ENCODE measurements at regions not wholly inside any gene's neighbourhood (a gene's known extent, or its start where the extent isn't known, plus 50 kb on each side); places are given as distances from the start of the nearest gene placed in this dataset.
"Not testable (repeated sequence)": the region's sequence is repeated elsewhere in the genome, so short reads cannot be mapped to it uniquely, and the experiment has no call there.

DNA sequence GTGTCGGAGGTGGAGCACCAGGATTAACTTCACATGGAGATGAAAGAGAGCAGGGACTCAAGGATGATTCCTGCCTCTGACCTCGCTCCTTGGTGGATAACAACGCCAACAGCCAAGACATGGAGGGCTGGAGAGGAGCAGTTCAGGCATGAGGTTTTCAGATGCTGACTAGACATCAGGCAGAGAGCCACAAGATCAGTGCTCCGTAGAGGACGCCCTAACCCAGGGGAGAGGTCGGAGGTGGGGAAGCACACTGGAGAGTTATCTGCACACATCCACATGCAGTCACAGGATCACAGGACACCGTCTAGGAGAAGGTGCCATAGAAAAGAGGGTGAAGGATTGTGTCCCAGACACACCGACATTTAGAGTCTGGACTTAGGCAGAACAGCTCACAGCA, 344.3 kb downstream of the EIPR1 start:
- ATAC-seq (ENCODE audit: insufficient number of reproducible peaks, low FRiP score, low read depth) = no peak
- no peaks in the 10 kb centered on the region for H3K4me1 ChIP-seq (ENCODE audit: control insufficient read depth in 1 of 2, low read depth in 2 of 2)
- DNase-seq (ENCODE audit: low spot score) = no peak
- no peaks in the 10 kb centered on the region for H3K36me3 ChIP-seq
- TF ChIP-seq, protein P1, sequence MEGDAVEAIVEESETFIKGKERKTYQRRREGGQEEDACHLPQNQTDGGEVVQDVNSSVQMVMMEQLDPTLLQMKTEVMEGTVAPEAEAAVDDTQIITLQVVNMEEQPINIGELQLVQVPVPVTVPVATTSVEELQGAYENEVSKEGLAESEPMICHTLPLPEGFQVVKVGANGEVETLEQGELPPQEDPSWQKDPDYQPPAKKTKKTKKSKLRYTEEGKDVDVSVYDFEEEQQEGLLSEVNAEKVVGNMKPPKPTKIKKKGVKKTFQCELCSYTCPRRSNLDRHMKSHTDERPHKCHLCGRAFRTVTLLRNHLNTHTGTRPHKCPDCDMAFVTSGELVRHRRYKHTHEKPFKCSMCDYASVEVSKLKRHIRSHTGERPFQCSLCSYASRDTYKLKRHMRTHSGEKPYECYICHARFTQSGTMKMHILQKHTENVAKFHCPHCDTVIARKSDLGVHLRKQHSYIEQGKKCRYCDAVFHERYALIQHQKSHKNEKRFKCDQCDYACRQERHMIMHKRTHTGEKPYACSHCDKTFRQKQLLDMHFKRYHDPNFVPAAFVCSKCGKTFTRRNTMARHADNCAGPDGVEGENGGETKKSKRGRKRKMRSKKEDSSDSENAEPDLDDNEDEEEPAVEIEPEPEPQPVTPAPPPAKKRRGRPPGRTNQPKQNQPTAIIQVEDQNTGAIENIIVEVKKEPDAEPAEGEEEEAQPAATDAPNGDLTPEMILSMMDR (IDR thresholded peaks at IDR 0.05) = no peak
- no peak overlapping the region for H3K27ac ChIP-seq
- no peak overlapping the region for H3K4me3 ChIP-seq
- H3K27me3 ChIP-seq (replicated peaks; ENCODE audit: insufficient read depth) = no peaks in the 10 kb centered on the region
- no peaks in the 10 kb centered on the region for H3K9me3 ChIP-seq

- DNase-seq (ENCODE audit: low spot score); H3K27ac ChIP-seq; H3K4me3 ChIP-seq; H3K4me1 ChIP-seq (ENCODE audit: control insufficient read depth in 1 of 2, low read depth in 2 of 2); H3K36me3 ChIP-seq; H3K9me3 ChIP-seq; ATAC-seq (ENCODE audit: insufficient number of reproducible peaks, low FRiP score, low read depth); H3K27me3 ChIP-seq (replicated peaks; ENCODE audit: insufficient read depth): not testable (repeated sequence)
Measured at GRCh38 chr2:3030791-3031190, 346.8 kb downstream of the EIPR1 start.

DNA sequence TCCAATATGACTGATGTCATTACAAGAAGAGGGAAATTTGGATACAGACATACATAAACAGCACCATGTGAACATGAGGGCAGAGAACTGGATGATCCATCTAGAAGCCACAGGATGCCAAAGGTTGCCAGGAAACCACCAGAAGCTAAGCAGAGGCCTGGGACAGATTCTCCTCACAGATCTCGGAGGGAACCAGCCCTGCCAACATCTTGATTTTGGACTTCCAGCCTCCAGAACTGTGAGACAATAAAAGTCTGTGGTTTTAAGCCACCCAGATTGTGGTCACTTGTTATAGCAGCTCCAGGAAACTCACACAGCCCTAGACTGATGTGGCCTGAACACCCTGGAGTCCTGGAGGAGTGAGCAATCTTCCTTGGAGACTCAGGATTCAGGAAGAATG, 351.6 kb downstream of the EIPR1 start:
- H3K27me3 ChIP-seq (replicated peaks; ENCODE audit: insufficient read depth) = no peaks in the 10 kb centered on the region
- ATAC-seq (ENCODE audit: insufficient number of reproducible peaks, low FRiP score, low read depth) (no peak), DNase-seq (ENCODE audit: low spot score) (no peak)
- H3K4me3 ChIP-seq = no peak overlapping the region
- H3K27ac ChIP-seq = no peak overlapping the region
- H3K36me3 ChIP-seq = no peaks in the 10 kb centered on the region
- H3K4me1 ChIP-seq (ENCODE audit: control insufficient read depth in 1 of 2, low read depth in 2 of 2) = no peaks in the 10 kb centered on the region
- TF ChIP-seq, protein P1 (IDR thresholded peaks at IDR 0.05) = no peak
- no peaks in the 10 kb centered on the region for H3K9me3 ChIP-seq

DNA sequence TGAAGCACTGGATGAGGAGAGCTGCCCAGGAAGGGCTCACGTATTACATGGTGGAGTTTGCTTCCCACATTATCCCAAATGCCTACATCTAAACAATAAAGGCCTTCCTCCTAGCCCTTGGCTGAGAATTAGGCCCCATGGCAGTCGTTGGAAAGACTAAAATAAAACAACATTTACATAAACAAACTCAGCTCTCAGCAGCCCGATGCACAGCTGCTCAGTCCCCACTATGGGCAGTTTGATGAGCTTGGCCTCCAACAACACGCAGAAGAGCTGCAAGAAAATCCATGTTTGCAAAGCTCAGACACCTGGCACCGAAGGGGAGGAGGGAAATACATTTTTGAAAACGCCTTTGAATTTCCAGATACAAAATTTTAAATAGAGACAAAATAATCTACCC, 352.4 kb downstream of the EIPR1 start:
- Histone ChIP-seq H3K9me3 (no peaks in the 10 kb centered on the region), H3K36me3 (no peaks in the 10 kb centered on the region), H3K4me1 (ENCODE audit: control insufficient read depth in 1 of 2, low read depth in 2 of 2) (no peaks in the 10 kb centered on the region), H3K27me3 (replicated peaks; ENCODE audit: insufficient read depth) (no peaks in the 10 kb centered on the region), H3K27ac (no peak overlapping the region), H3K4me3 (no peak overlapping the region)
- DNase-seq (ENCODE audit: low spot score) (no peak), ATAC-seq (ENCODE audit: insufficient number of reproducible peaks, low FRiP score, low read depth) (no peak)
- TF ChIP-seq, protein P1 (IDR thresholded peaks at IDR 0.05) = no peak

GRCh38 chr2:3024401-3024935, 353.1 kb downstream of the EIPR1 start:
- Histone ChIP-seq H3K9me3 (no peaks in the 10 kb centered on the region), H3K27ac (no peak overlapping the region), H3K27me3 (replicated peaks; ENCODE audit: insufficient read depth) (no peaks in the 10 kb centered on the region), H3K4me3 (no peak overlapping the region), H3K36me3 (no peaks in the 10 kb centered on the region), H3K4me1 (ENCODE audit: control insufficient read depth in 1 of 2, low read depth in 2 of 2) (no peaks in the 10 kb centered on the region)
- TF ChIP-seq, protein P1 (IDR thresholded peaks at IDR 0.05) = no peak
- no peak for DNase-seq (ENCODE audit: low spot score)
- no peak for ATAC-seq (ENCODE audit: insufficient number of reproducible peaks, low FRiP score, low read depth)

- H3K4me3 ChIP-seq = no peak overlapping the region
- no peak overlapping the region for H3K27ac ChIP-seq
- H3K36me3 ChIP-seq = no peaks in the 10 kb centered on the region
- H3K4me1 ChIP-seq (ENCODE audit: control insufficient read depth in 1 of 2, low read depth in 2 of 2) = no peaks in the 10 kb centered on the region
- TF ChIP-seq, protein P1 (IDR thresholded peaks at IDR 0.05) = no peak
- no peaks in the 10 kb centered on the region for H3K27me3 ChIP-seq (replicated peaks; ENCODE audit: insufficient read depth)
- no peaks in the 10 kb centered on the region for H3K9me3 ChIP-seq
- DNase-seq (ENCODE audit: low spot score) = no peak
- ATAC-seq (ENCODE audit: insufficient number of reproducible peaks, low FRiP score, low read depth) = no peak
Measured at GRCh38 chr2:3023531-3023930, 354.1 kb downstream of the EIPR1 start.
